ENCODE measurements at regions not wholly inside any gene's neighbourhood (a gene's known extent, or its start where the extent isn't known, plus 50 kb on each side); places are given as distances from the start of the nearest gene placed in this dataset.

DNA sequence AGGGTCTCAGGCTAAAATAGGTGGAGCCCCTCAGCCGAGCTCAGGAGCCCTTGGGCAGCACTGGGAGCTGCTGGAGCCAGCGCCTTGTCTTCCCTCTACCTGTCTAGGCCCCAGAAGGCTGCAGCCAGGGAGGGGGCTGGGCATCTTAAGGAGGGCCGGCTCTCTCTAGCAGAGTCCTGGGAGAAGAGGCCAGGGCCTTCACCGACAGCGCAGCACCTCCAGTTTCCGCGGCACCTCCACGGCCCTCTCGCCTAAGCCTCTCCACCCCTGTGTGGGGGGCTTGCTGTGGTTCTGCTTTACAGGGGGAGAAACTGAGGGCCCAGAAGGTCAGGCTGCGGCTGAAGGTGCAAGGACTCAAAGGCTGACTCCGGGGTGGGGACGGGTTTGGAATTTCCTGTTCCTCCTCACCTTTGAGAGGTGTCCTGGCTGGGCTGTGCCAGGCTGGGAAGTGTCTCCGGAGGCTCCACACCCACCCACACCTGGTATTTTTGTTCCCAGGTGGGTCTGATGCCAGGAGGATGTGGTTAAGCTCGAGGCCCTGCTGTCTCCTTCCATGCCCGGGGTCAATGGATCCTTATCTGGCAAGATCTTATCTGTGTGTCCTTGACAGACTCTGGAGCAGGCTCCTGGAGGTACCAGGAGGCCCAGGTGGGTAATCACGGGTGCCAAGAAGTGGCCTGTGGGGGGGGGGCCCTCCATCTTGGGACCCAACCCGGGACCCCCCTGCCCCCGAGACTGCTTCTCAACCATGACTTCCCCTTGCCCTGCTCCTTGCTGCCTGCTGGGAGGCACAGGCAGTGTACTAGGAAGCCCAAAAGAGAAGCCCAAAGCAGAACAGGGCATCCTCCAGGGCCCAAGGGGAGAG, 95.3 kb upstream of the FGF3 start:
- in situ Hi-C loops (cut with MboI; ENCODE audit: low sequenced_read_pairs): loop anchor here (25.0 kb wide), 1 partner anchor 573 kb away; no protein-coding TSS in a partner anchor

GRCh38 chr11:69915151-69915500, 95.9 kb upstream of the FGF3 start:
- in situ Hi-C loops (cut with MboI; ENCODE audit: low sequenced_read_pairs): loop anchor here (25.0 kb wide), 1 partner anchor 572 kb away; no protein-coding TSS in a partner anchor

GRCh38 chr11:69915501-69916250, 96.5 kb upstream of the FGF3 start:
- in situ Hi-C loops (cut with MboI; ENCODE audit: low sequenced_read_pairs): loop anchor here (25.0 kb wide), 1 partner anchor 572 kb away; no protein-coding TSS in a partner anchor

GRCh38 chr11:69916251-69916649, 97.0 kb upstream of the FGF3 start:
- in situ Hi-C loops (cut with MboI; ENCODE audit: low sequenced_read_pairs): loop anchor here (25.0 kb wide), 1 partner anchor 571 kb away; no protein-coding TSS in a partner anchor

DNA sequence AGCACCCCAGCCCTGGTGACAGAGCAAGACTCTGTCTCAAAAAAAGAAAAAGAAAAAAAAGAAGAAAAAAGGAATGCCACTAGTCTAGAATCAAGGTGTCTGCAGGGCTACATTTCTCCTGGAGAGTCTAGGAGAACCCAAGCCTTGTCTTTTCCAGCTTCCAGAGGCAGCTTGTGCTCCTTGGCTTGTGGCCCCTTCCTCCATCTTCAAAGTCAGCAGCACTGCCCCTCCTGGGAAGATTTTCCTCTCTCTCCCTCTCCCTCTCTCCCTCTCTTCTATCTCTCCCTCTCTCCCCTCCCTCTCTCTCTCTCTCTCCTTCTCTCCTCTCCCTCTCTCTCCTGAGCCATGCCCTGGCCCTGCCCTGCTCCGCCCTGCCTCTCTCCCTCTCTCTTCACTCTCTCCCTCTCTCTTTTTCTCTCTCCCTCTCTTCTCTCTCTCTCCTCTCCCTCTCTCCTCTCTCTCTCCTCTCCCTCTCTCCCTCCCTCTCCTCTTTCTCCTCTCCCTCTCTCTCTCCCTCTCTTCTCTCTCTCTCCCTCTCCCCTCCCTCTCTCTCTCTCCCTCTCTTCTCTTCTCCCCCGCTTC, 97.7 kb upstream of the FGF3 start:
- in situ Hi-C loops (cut with MboI; ENCODE audit: low sequenced_read_pairs): loop anchor here (25.0 kb wide), 1 partner anchor 570 kb away; no protein-coding TSS in a partner anchor

- in situ Hi-C loops (cut with MboI; ENCODE audit: low sequenced_read_pairs): loop anchor here (25.0 kb wide), 1 partner anchor 570 kb away; no protein-coding TSS in a partner anchor
These were observed 98.3 kb upstream of the FGF3 start for GRCh38 chr11:69917529-69917928.

DNA sequence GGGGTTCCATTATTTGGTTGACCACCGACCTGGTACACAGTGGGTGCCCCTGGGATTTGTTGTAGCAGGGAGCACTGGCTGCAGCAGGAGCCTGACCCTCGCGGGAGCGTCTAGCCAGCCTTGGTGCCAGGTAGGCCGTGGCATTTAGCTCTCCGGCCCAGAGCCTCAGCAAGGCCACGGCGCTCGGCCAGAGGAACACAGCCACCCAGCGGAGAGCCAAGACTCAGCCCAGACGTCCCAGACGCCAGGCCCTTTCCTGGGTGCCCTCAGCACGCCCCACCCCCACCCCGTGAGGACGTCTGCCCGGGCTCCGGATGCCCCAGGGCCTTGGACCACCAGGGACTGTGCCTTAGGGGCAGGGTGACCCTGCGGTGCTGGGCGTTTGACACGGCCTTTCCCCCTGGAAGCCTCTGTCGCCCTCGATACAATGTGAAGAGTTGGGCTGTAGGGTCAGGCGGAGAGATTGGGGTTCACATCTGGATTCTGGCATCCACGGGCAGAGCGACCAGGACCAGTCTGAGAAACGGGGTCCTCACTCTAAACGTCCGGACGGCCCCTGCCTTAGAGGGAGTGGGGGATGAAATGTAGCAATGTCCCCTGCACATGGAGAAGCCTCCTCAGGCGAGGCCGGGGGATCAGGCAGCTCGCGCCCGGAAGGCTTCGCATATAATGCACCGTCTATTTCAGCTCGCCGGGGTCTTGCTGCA, 99.2 kb upstream of the FGF3 start:
- in situ Hi-C loops (cut with MboI; ENCODE audit: low sequenced_read_pairs): loop anchor here (25.0 kb wide), 1 partner anchor 569 kb away; no protein-coding TSS in a partner anchor

DNA sequence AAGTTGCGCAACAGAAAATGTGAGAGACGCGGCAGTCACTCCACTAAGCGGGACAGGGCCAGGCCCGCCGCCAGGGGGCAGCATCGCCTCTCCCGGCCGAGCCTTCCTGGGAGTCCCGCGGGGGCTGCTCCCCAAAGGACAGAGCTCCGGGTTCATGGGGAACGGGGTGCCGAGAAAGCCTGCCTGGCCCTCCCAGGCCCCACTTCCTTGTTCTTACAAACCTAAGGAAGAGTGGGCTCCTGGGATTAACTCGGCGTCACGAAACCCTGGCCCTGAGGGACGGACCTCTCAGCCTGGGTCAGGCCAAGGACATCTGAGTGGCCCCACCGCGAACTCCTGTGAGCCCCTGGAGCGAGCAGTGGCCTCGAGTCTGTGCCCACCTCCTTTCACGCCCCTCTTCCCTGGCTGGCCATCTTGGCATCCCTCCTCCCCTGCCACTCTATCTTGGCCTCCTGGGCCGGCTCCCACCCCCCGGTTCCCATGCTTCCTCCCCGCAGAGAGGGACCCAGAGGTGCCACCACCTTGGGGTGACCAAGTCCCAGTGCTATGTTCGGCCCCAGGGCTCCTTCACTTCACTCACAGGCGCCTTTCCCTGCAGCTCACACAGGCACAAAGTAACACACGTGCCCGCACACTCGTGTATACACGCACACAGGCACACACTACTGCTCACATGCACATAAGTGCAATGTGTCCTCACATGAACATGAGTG, 99.9 kb upstream of the FGF3 start:
- in situ Hi-C loops (cut with MboI; ENCODE audit: low sequenced_read_pairs): loop anchor here (25.0 kb wide), 1 partner anchor 568 kb away; no protein-coding TSS in a partner anchor

DNA sequence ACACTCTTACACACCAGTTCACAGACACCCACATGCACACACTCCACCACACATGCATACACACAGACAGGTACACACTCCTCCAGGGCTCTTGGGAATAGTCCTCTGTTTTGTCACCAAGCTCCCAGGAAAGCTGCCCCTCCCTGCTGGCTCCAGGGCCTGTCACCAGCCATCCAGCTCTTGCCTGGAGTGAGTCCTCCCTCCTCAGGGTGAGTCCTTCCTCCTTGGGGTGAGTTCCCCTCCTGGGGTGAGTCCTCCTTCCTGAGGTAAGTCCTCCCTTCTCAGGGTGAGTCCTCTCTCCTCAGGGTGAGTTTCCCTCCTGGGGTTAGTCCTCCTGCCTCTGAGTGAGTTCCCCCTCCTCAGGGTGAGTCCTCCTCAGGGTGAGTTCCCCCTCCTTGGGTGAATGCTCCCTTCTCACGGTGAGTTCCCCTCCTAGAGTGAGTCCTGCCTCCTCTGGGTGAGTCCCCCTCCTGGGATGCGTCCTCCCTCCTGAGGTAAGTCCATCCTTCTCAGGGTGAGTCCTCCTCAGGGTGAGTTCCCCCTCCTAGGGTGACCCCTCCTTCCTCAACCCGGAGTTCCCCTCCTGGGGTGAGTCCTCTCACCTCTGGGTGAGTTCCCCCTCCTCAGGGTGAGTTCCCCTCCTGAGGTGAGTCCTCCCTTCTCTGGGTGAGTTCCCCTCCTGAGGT, 100.6 kb upstream of the FGF3 start:
- in situ Hi-C loops (cut with MboI; ENCODE audit: low sequenced_read_pairs): loop anchor here (10.0 to 25.0 kb wide), 2 partner anchors 275 to 567 kb away; no protein-coding TSS in a partner anchor

GRCh38 chr11:69920345-69921127, 101.3 kb upstream of the FGF3 start:
- in situ Hi-C loops (cut with MboI; ENCODE audit: low sequenced_read_pairs): loop anchor here (10.0 to 25.0 kb wide), 2 partner anchors 274 to 567 kb away; no protein-coding TSS in a partner anchor

DNA sequence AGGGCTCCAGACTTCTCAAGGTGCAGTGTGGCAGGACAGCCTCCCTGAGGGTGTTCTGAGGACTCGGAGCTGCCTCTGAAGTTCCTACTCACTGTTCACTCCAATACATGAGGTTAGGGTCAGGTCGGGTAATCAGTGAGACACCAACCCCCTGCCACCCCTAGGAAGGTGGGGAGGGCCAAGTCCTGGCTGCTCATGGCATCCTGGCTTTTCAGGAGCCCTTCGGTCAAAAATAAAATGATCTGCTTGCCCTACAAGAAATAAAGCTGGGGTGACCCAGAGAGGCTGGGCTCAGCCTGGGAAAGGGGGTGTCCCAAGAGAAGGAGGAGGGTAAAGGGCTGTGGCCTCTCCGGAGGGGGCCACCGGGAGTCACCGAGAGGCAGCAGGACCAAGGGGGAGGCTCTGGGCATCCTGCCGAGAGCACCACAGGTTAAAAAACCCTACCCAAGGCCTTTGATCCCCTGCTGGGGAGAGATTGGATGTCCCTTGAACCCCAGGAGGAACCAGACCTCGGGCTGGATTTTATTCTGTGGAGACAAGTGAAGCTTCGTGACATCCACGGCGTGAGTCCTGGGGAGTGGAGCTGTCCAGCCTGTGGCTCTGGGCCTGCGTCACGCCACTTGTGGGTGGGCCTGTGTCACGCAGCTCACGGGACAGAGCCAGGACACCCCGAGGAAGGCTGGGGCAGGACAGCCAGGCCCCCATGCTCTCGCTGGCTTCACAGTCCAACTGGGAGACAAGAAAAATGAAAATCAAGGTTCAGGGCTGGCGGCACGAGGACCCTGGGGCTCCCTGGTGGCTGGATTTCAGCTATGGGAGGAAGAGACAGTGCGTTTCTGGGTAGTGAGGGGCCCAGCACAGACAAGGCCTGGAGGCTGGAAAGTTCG, 102.2 kb upstream of the FGF3 start:
- in situ Hi-C loops (cut with MboI; ENCODE audit: low sequenced_read_pairs): loop anchor here (10.0 to 25.0 kb wide), 2 partner anchors 273 to 566 kb away; no protein-coding TSS in a partner anchor

DNA sequence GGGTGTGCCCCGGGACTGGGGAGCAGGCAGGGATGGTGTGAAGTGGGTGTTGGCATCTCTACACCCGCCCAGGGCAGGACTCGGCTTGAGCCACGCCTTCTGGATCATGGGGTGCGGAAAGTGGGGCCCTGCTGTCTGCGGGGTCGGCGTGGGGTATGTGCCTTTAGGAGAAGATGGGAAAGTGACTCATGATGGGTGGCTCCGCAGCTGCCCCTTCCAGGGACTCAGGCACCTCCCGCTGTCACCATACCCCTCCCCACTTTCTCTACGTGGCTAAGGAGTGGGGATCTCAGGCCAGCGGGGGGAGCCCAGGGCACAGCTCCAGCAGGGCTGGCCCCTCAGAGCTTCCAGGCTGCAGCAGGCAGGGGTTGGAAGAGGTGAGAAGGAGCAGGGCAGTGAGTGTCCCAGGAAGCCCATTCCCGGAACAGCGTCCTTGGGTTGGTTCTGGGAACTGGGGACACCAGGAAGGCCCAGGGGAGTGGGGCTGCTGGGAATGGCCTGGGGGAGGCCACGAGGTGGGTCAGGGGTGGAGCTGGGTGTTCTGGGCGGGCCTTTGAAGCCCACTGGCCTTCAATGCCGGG, 102.9 kb upstream of the FGF3 start:
- in situ Hi-C loops (cut with MboI; ENCODE audit: low sequenced_read_pairs): loop anchor here (10.0 to 25.0 kb wide), 2 partner anchors 273 to 565 kb away; no protein-coding TSS in a partner anchor

DNA sequence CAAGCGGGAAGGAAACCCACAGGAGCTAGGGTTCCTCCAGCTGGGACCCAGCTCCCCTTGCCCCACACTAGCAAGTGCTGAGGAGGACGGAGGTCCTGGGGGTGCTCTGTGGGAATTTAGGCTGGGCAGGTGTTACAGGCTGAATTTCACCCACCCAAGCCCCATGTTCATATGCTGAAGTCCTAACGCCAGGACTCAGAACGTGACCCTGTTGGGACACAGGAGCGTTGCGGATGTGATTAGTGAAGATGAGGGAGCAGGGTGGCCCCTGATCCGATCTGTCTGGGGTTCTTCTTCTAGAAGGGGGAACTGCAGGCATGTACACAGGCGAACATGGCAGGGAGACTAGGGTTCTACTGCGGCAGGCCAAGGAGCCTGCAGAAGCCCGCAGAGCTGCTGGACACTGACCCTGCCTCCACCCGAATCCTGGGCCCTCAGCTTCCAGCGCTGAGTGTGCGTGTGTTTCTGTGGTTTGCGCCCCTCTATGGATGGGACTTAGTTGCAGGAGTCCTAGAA, 103.4 kb upstream of the FGF3 start:
- in situ Hi-C loops (cut with MboI; ENCODE audit: low sequenced_read_pairs): loop anchor here (10.0 to 25.0 kb wide), 2 partner anchors 272 to 565 kb away; no protein-coding TSS in a partner anchor

- in situ Hi-C loops (cut with MboI; ENCODE audit: low sequenced_read_pairs): loop anchor here (10.0 to 25.0 kb wide), 2 partner anchors 272 to 564 kb away; no protein-coding TSS in a partner anchor
These were observed 104.0 kb upstream of the FGF3 start for GRCh38 chr11:69923196-69923595.

DNA sequence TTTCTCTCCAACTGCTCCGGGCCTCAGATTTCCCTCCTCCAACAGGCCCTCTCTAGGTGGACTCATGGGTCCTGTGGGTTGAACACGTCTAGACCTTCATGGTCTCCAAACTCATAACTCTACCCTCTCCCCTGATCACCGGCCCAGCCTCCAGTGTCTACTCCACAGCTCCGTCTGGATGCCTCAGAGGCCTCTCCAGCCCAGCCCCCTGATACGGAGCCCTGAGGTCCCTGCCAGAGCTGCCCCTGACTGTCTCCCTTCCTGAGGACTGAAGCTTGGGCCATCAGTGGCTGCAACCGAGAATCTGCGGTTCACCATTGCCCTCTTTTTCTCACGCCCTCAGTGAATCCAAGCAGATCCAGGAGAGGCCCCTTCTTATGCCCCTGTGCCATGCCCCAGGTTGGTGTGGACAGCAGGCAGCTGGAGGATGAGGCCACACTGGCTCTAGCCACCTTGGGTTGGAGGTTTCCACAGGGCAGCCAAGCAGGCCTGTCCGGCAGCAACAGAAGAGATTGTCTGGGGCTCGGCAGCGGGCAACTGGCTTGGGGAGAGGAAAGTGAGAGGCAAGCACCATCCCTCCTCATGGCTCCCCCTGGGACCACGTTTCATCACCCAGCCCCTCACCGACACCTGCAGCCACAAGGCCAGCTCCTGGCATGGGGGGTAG, 104.6 kb upstream of the FGF3 start:
- in situ Hi-C loops (cut with MboI; ENCODE audit: low sequenced_read_pairs): loop anchor here (10.0 to 25.0 kb wide), 2 partner anchors 271 to 564 kb away; no protein-coding TSS in a partner anchor

Measured in HL-60/S4 (cell line).